RWPE2 (cell line): ENCODE measurements at regions not wholly inside any gene's neighbourhood (a gene's known extent, or its start where the extent isn't known, plus 50 kb on each side); places are given as distances from the start of the nearest gene placed in this dataset.

ENCODE experiments used
- ATAC-seq: fragments of 200-7000 bp; cut with Tn5 transposase; 3 replicates; pipeline ENCODE4 v1.9.1; 2021; ENCODE audit warnings: low read depth
- DNase-seq: peaks from one replicate; pipeline ENCODE4 v3.0.0-alpha.2; 2020; ENCODE audit warnings: low spot score
- H3K27ac ChIP-seq: fragments of 450-650 bp; 2 replicates; pipeline ENCODE4 v1.5.1; 2017; ENCODE audit warnings: mild to moderate bottlenecking; ENCODE audit not compliant: poor library complexity, severe bottlenecking
- H3K27me3 ChIP-seq: fragments of 250-450 bp; sonication (Bioruptor Pico); 2 replicates; pipeline ENCODE4 v1.5.1; 2021; ENCODE audit warnings: mild to moderate bottlenecking, moderate library complexity; ENCODE audit not compliant: insufficient read depth, poor library complexity, severe bottlenecking
- H3K36me3 ChIP-seq: fragments of 250-450 bp; sonication (Bioruptor Pico); 2 replicates; pipeline ENCODE4 v1.5.1; 2020; ENCODE audit warnings: low read depth, mild to moderate bottlenecking, moderate library complexity
- H3K4me1 ChIP-seq: fragments of 250-450 bp; sonication (Bioruptor Pico); 2 replicates; pipeline ENCODE4 v1.5.1; 2021; ENCODE audit warnings: mild to moderate bottlenecking, moderate library complexity; ENCODE audit not compliant: insufficient read depth, poor library complexity, severe bottlenecking
- H3K4me3 ChIP-seq: fragments of 250-450 bp; sonication (Bioruptor Pico); 2 replicates; pipeline ENCODE4 v1.5.1; 2021; ENCODE audit warnings: mild to moderate bottlenecking, moderate library complexity; ENCODE audit not compliant: severe bottlenecking
- H3K9me3 ChIP-seq: fragments of 250-450 bp; sonication (Bioruptor Pico); 2 replicates; pipeline ENCODE4 v1.5.1; 2021; ENCODE audit warnings: mild to moderate bottlenecking, moderate library complexity; ENCODE audit not compliant: severe bottlenecking
- CTCF ChIP-seq: fragments of 450-650 bp; IDR thresholded peaks from one replicate; pipeline ENCODE4 v1.5.1; 2017; ENCODE audit warnings: mild to moderate bottlenecking, moderate library complexity; ENCODE audit not compliant: poor library complexity, severe bottlenecking

GRCh38 chr20:4455996-4456395 lies 206.9 kb upstream of the ADRA1D start:
- Histone ChIP-seq H3K36me3 (no peaks in the 10 kb centered on the region), H3K27me3 (no peaks in the 10 kb centered on the region), H3K4me1 (peaks cover 52% of the 10 kb centered on the region), H3K9me3 (no peaks in the 10 kb centered on the region), H3K27ac (peak overlapping the region; percentile 83), H3K4me3 (no peak overlapping the region)
- ATAC-seq (no peak), DNase-seq (no peak)
- TF ChIP-seq CTCF: no peak

- ATAC-seq (peak; percentile 66), DNase-seq (no peak)
These were observed 206.2 kb upstream of the ADRA1D start for GRCh38 chr20:4455301-4455701.

GRCh38 chr20:4454111-4454510 lies 205.0 kb upstream of the ADRA1D start:
- H3K4me1 ChIP-seq: peaks cover 50% of the 10 kb centered on the region
- ATAC-seq (no peak), DNase-seq (no peak)
- H3K36me3 ChIP-seq: no peaks in the 10 kb centered on the region
- H3K27me3 ChIP-seq: no peaks in the 10 kb centered on the region
- H3K4me3 ChIP-seq: no peak overlapping the region
- H3K27ac ChIP-seq: peak overlapping the region; percentile 83
- no peaks in the 10 kb centered on the region for H3K9me3 ChIP-seq
- no peak for TF ChIP-seq CTCF

More at GRCh38 chr20:4455301-4455701, 206.2 kb upstream of the ADRA1D start:
- Histone ChIP-seq H3K9me3 (no peaks in the 10 kb centered on the region), H3K27ac (peak overlapping the region; percentile 83), H3K27me3 (no peaks in the 10 kb centered on the region), H3K4me1 (peaks cover 55% of the 10 kb centered on the region), H3K4me3 (no peak overlapping the region), H3K36me3 (no peaks in the 10 kb centered on the region)
- TF ChIP-seq CTCF: no peak

GRCh38 chr20:4453359-4453758 lies 204.3 kb upstream of the ADRA1D start:
- Histone ChIP-seq H3K27me3 (no peaks in the 10 kb centered on the region), H3K4me3 (no peak overlapping the region), H3K4me1 (peaks cover 42% of the 10 kb centered on the region), H3K27ac (peak overlapping the region; percentile 54), H3K36me3 (no peaks in the 10 kb centered on the region), H3K9me3 (no peaks in the 10 kb centered on the region)
- ATAC-seq: no peak
- no peak for DNase-seq
- TF ChIP-seq CTCF: no peak

GRCh38 chr20:4451487-4452081 lies 202.5 kb upstream of the ADRA1D start:
- no peaks in the 10 kb centered on the region for H3K36me3 ChIP-seq
- TF ChIP-seq CTCF: no peak
- no peak overlapping the region for H3K4me3 ChIP-seq
- peak overlapping the region; percentile 54 for H3K27ac ChIP-seq
- DNase-seq: no peak
- H3K4me1 ChIP-seq: peaks cover 30% of the 10 kb centered on the region
- ATAC-seq: peak; percentile 81
- H3K9me3 ChIP-seq: no peaks in the 10 kb centered on the region
- H3K27me3 ChIP-seq: no peaks in the 10 kb centered on the region
